Prostate gland (tissue), 2 donors: ENCODE measurements at regions not wholly inside any gene's neighbourhood (a gene's known extent, or its start where the extent isn't known, plus 50 kb on each side); places are given as distances from the start of the nearest gene placed in this dataset.

ENCODE experiments used
- CTCF ChIP-seq, 4 experiments: fragments of 200-600 bp in 2 of 4; fragments of 450-650 bp in 2 of 4; sonication (generic) in 2 of 4; IDR thresholded peaks; 1 replicate in 3 of 4; 2 replicates in 1 of 4; pipeline ENCODE4 v1.5.1; 2016 to 2019; ENCODE audit warnings: antibody characterized with exemption in 4 of 4, mild to moderate bottlenecking in 2 of 4, moderate library complexity in 2 of 4
- POLR2A ChIP-seq: fragments of 450-650 bp; IDR thresholded peaks from one replicate; pipeline ENCODE4 v1.6.1; 2016; ENCODE audit warnings: antibody characterized with exemption, mild to moderate bottlenecking
- POLR2AphosphoS5 ChIP-seq: sonication (generic); formaldehyde crosslinking; IDR thresholded peaks from one replicate; pipeline ENCODE4 v1.6.1; 2017; ENCODE audit warnings: antibody characterized with exemption

GRCh38 chr3:53997476-53997875, 105.8 kb upstream of the SELENOK start:
- TF ChIP-seq CTCF (IDR thresholded peaks at IDR 0.05) (no peak), POLR2A (no peak), POLR2AphosphoS5 (no peak)
